ENCODE measurements at regions not wholly inside any gene's neighbourhood (a gene's known extent, or its start where the extent isn't known, plus 50 kb on each side); places are given as distances from the start of the nearest gene placed in this dataset.
A peak's percentile ranks its signal among the peaks of the same experiment; 100 is the strongest.

DNA sequence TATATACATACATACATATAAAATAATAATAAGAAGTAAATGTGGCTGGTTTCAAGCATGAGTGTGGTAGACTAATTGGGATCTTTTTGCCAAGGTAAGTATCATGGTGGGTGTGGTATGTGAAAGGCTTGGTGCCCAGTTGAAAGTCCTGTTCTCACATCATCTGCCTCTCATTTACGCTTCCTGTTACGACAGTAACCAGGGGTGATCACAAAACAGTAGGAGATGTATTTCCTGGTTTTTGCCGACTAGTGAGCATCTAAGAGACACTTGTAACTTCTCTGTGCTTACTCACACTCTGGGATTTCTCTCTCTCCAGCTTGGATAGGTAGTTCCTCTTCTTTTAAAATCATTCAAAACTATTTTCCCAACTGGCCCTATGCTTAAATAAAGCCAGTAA is 1028.3 kb upstream of the NR2F2 start:
- no peak overlapping the region for H3K4me3 Mint-ChIP-seq
- DNase-seq (ENCODE audit: low spot score), result no peak

DNA sequence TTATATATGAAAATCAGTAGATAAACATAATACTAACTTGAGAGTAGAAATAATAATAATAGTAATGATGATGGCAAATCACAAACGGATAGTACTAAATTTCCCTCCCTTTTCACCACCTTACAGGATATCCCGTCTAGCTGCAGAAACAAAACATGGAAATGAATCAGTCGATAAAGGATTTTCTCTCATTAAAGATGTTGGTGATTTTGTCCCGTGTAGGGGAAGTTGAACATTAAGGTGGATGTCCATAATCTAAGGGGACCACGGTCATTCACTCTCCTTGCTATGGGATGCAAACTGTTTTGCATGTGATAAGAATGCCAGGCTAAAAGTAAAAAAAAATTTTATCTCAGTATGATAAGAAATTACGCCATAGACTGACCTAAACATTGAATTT is 1027.7 kb upstream of the NR2F2 start:
- H3K9me3 Mint-ChIP-seq, result peaks cover 5% of the 10 kb centered on the region
- H3K27ac Mint-ChIP-seq, result no peak overlapping the region
- H3K4me1 Mint-ChIP-seq (ENCODE audit: low read depth), result peaks cover 43% of the 10 kb centered on the region
- peaks cover 44% of the 10 kb centered on the region for H3K27me3 Mint-ChIP-seq (ENCODE audit: low read depth)
- H3K36me3 Mint-ChIP-seq (ENCODE audit: low read depth), result peaks cover 3% of the 10 kb centered on the region
- DNase-seq (ENCODE audit: low spot score), result no peak
- no peak overlapping the region for H3K4me3 Mint-ChIP-seq

More for the DNA sequence above, 1028.3 kb upstream of the NR2F2 start:
- Mint-ChIP-seq H3K27me3 (ENCODE audit: low read depth) (peaks cover 50% of the 10 kb centered on the region), H3K9me3 (peaks cover 5% of the 10 kb centered on the region), H3K36me3 (ENCODE audit: low read depth) (peaks cover 3% of the 10 kb centered on the region), H3K4me1 (ENCODE audit: low read depth) (peaks cover 46% of the 10 kb centered on the region), H3K27ac (no peak overlapping the region)

DNA sequence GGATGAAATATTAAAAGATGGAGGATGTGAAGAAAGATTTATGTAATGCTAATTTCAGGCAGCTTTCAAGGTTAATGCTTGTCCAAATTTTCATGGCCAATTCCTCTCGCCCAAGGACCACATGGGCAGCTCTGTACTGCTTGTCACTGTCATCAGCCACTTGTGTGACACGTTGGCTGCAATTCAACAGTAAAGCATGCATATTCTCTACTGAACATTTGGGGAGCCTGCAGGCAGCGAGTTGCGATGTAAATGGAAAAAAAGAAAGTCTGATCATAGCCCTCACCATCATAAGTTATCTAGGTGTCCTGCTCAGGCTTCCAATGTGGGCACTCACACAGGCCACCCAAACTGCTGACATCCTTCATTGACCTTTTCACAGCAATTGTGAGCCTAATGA is 1026.8 kb upstream of the NR2F2 start:
- peak overlapping the region; percentile 29 for H3K27ac Mint-ChIP-seq
- peaks cover 35% of the 10 kb centered on the region for H3K4me1 Mint-ChIP-seq (ENCODE audit: low read depth)
- peak overlapping the region; percentile 55 for H3K4me3 Mint-ChIP-seq
- H3K9me3 Mint-ChIP-seq, result peaks cover 5% of the 10 kb centered on the region
- DNase-seq (ENCODE audit: low spot score), result no peak
- H3K27me3 Mint-ChIP-seq (ENCODE audit: low read depth), result peaks cover 46% of the 10 kb centered on the region
- peaks cover 3% of the 10 kb centered on the region for H3K36me3 Mint-ChIP-seq (ENCODE audit: low read depth)

DNA sequence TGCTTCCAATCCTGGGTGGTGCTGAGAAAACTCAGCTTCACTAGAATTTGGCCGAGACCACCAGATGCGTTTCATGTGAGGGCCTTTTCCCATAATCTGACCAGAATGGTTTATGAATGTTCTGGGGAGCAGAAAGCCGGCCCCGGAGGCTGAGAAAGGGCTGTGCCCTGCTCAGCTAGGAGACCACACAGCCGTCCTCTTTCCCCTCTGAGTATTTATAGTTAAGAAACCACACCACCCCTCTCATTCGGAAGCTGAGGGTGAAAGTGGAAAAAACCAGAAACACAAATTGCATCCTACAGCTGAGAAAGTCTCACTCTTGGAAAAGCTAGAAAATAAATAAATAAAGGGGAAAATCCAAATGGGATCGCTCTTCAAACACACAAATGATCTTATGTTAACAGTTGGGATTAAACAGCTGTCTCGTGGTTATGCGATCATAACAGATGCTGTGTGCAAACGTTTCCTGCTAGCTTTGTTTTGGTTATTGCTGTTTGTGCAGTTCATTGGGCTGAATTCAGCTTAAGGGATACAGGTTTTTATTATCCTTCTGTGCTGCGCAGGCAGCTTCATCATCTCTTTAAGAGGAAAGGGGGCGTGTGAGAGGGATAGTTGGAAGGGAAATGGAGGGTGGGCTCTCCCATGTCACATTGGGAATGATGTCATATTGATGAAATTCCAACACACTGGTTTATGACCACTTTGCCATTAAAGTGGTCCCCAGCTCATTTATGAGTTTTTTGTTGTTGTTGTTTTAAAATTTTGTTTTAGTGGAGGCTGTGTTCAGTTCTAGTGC is 1026.2 kb upstream of the NR2F2 start:
- Mint-ChIP-seq H3K4me3 (peak overlapping the region; percentile 55), H3K36me3 (ENCODE audit: low read depth) (peaks cover 3% of the 10 kb centered on the region), H3K27me3 (ENCODE audit: low read depth) (peaks cover 47% of the 10 kb centered on the region), H3K27ac (peak overlapping the region; percentile 29), H3K9me3 (peaks cover 5% of the 10 kb centered on the region), H3K4me1 (ENCODE audit: low read depth) (peaks cover 32% of the 10 kb centered on the region)
- DNase-seq (ENCODE audit: low spot score), result no peak

DNA sequence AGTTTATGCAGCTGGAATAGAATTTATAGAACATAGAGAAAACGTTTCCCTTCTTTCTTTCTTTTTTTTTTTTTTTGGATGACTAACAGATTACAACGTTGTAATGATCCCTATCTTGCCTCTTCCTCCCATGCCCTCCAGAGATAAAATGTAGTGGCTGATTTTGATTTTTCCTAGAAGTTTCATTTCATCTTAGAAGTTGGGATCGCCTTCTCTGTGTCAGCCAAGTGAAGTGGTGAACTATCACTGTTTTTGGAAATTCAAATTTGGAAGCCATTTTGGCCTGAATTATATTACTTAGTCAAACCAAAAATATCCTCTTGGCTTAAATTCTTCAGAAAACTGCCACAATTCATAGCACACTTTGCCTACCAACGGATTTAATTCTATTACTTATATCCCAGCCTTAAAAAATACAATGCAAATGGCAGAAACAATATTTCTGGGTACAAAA is 1025.5 kb upstream of the NR2F2 start:
- peaks cover 51% of the 10 kb centered on the region for H3K27me3 Mint-ChIP-seq (ENCODE audit: low read depth)
- H3K36me3 Mint-ChIP-seq (ENCODE audit: low read depth), result peaks cover 3% of the 10 kb centered on the region
- no peak for DNase-seq (ENCODE audit: low spot score)
- H3K4me3 Mint-ChIP-seq, result peak overlapping the region; percentile 19
- H3K9me3 Mint-ChIP-seq, result peaks cover 5% of the 10 kb centered on the region
- no peak overlapping the region for H3K27ac Mint-ChIP-seq
- H3K4me1 Mint-ChIP-seq (ENCODE audit: low read depth), result peaks cover 32% of the 10 kb centered on the region

DNA sequence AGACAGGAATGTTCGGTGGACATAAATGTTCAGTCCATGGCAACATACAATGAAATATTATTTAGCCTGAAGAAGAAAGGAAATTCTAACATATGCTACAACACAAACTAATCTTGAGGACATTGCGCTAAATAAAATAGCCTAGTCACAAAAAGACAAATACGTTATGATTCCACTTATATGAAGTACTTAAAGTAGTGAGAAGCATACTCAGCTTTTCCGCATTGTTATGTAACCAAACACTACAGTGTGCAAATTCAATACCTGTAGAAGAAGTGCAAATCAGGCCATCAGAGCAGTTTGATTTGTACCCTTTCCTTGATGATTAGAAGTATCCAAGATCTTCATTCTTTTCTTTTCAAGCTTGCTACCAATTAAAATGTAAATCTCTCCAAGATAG is 1023.4 kb upstream of the NR2F2 start:
- H3K27me3 Mint-ChIP-seq (ENCODE audit: low read depth), result peaks cover 59% of the 10 kb centered on the region
- no peak overlapping the region for H3K27ac Mint-ChIP-seq
- no peaks in the 10 kb centered on the region for H3K36me3 Mint-ChIP-seq (ENCODE audit: low read depth)
- H3K4me1 Mint-ChIP-seq (ENCODE audit: low read depth), result peaks cover 22% of the 10 kb centered on the region
- no peak for DNase-seq (ENCODE audit: low spot score)
- H3K4me3 Mint-ChIP-seq, result no peak overlapping the region
- H3K9me3 Mint-ChIP-seq, result no peaks in the 10 kb centered on the region

DNA sequence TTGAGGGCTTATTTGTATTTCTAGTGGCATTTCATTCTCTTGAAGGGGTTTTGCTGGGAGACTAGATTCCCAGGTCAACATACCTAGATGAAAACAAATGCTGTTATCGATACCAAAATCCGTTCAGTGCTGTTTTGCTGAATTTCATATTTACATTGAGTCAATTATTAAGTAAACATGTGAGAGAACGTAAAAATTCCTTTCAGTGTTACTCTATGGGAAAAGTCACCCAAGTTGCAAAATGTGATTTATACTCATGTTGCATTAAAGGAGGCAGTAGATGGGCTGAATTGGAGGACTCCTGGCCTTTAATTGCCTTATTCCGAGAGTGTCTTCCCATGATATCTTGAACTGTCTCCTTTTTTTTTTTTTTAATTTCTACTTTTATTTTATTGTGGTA is 1011.3 kb upstream of the NR2F2 start:
- Mint-ChIP-seq H3K36me3 (ENCODE audit: low read depth) (no peaks in the 10 kb centered on the region), H3K27ac (no peak overlapping the region), H3K4me3 (no peak overlapping the region)

DNA sequence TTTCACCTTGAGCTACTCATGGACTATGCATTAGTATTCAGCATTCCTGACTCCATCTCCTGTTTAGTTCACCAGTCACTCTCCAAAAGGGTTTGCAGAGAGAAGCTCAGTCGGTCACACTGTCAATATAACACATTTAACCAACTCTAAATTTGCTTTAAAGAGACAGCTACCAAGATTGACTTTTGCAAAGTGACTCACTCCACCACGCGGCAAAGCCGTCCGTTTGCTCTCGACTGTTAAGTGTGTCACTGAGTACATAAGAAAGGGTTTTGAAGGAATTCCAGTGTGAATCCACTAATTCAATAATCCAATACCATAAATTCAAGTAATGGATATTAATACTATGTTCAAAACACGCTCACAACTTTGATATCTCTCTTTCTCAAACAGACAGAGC is 1006.7 kb upstream of the NR2F2 start:
- DNase-seq (ENCODE audit: low spot score), result no peak
- no peak overlapping the region for H3K4me3 Mint-ChIP-seq
- H3K27ac Mint-ChIP-seq, result no peak overlapping the region
- H3K9me3 Mint-ChIP-seq, result no peaks in the 10 kb centered on the region
- peaks cover 44% of the 10 kb centered on the region for H3K27me3 Mint-ChIP-seq (ENCODE audit: low read depth)
- H3K36me3 Mint-ChIP-seq (ENCODE audit: low read depth), result no peaks in the 10 kb centered on the region
- peaks cover 2% of the 10 kb centered on the region for H3K4me1 Mint-ChIP-seq (ENCODE audit: low read depth)

More for the DNA sequence above, 1011.3 kb upstream of the NR2F2 start:
- peaks cover 25% of the 10 kb centered on the region for H3K27me3 Mint-ChIP-seq (ENCODE audit: low read depth)
- no peaks in the 10 kb centered on the region for H3K4me1 Mint-ChIP-seq (ENCODE audit: low read depth)
- DNase-seq (ENCODE audit: low spot score), result no peak
- no peaks in the 10 kb centered on the region for H3K9me3 Mint-ChIP-seq

DNA sequence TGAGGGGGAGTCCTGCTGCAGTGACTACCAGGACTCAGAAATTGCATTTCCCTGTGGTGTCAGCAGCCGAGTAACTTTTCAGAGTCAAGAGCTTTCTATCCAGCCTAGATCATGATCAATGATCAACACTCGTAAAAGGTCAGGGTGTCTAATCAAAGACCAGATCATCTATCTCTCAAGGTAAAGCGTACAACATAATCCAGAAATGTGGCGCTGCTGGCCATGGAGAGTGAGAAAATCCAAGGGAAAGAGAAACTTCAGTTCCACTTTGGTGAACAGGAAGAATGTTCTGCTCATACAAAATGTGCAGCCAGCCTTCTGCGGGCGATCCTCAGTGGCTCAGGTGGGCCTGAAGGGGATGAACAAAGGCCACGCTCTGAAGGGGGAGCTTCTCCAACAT is 1005.8 kb upstream of the NR2F2 start:
- peaks cover 48% of the 10 kb centered on the region for H3K27me3 Mint-ChIP-seq (ENCODE audit: low read depth)

DNA sequence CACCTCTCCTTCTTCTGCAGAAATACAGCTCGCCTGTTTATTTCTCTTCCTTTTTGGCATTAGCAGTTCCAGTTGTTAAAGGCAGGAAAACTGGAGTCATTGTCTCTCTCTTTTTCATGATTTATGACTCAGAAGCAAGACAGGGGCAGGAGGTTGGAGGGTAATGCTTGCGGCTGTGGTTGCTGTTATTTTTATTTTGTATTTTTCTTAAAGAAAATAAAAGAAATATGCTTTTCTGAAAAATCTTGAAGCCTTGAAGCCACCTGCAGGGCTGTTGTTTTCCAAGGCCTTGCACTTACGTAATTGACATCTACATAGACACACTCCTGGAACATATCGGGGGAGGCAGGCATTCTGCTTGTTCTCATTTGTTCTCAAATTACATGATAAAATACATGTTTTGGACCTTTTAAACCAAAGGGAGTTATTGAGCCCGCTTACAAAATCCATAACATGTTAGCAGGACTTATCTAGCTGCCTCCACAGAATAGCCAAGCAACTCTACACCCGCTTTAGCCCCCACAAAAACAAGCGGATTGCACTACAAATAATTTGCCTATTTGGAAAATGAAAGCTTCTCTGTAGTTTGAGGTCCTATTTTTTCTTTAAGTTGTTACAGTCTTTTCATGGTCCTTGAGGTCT is 1004.6 kb upstream of the NR2F2 start:
- H3K4me3 Mint-ChIP-seq, result peak overlapping the region; percentile 16
- DNase-seq (ENCODE audit: low spot score), result no peak

More for the DNA sequence above, 1005.8 kb upstream of the NR2F2 start:
- no peak overlapping the region for H3K4me3 Mint-ChIP-seq
- no peak for DNase-seq (ENCODE audit: low spot score)
- peaks cover 2% of the 10 kb centered on the region for H3K4me1 Mint-ChIP-seq (ENCODE audit: low read depth)
- H3K27ac Mint-ChIP-seq, result no peak overlapping the region
- H3K9me3 Mint-ChIP-seq, result no peaks in the 10 kb centered on the region
- no peaks in the 10 kb centered on the region for H3K36me3 Mint-ChIP-seq (ENCODE audit: low read depth)

DNA sequence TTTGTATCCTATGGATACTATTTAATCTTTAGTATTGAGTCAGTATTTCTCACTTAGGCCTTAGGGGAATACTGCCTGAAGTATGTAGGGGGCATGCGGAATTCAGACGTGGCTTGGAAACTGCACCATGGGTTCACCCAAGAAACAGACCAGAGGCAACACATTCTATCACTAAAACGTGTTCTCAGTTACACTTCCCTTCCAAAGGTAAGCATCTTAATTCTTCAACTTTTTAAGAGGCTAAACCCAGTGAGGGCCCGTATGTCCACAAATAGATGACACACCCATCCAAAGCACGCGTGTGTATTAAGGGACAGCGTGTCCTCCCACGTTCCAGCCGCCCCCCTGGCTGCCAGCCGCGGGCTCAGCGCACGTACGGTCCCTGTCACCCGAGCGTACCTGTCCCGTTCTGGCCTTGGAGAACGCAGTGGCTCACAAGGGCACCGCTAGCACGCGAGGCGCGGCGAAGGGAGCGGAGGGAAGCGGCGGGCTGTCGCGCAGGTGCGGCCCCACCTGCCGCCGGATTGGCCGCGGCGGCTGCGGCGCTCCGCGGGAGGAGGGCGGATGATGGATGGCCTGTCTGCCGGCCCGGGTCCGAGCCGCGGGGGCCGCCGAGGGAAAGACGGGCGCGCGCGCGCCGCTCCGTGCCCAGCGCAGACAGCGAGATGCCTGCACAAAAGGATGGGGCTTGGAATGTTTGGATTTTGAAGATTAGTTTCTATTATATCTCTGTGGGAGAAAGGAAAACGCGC is 1003.9 kb upstream of the NR2F2 start:
- peak overlapping the region; percentile 16 for H3K4me3 Mint-ChIP-seq
- H3K27ac Mint-ChIP-seq, result no peak overlapping the region
- peaks cover 48% of the 10 kb centered on the region for H3K27me3 Mint-ChIP-seq (ENCODE audit: low read depth)
- peaks cover 2% of the 10 kb centered on the region for H3K4me1 Mint-ChIP-seq (ENCODE audit: low read depth)
- H3K36me3 Mint-ChIP-seq (ENCODE audit: low read depth), result no peaks in the 10 kb centered on the region
- no peak for DNase-seq (ENCODE audit: low spot score)
- H3K9me3 Mint-ChIP-seq, result no peaks in the 10 kb centered on the region

More for the DNA sequence above, 1004.6 kb upstream of the NR2F2 start:
- no peak overlapping the region for H3K27ac Mint-ChIP-seq
- H3K4me1 Mint-ChIP-seq (ENCODE audit: low read depth), result peaks cover 2% of the 10 kb centered on the region
- H3K36me3 Mint-ChIP-seq (ENCODE audit: low read depth), result no peaks in the 10 kb centered on the region
- H3K27me3 Mint-ChIP-seq (ENCODE audit: low read depth), result peaks cover 50% of the 10 kb centered on the region
- no peaks in the 10 kb centered on the region for H3K9me3 Mint-ChIP-seq

DNA sequence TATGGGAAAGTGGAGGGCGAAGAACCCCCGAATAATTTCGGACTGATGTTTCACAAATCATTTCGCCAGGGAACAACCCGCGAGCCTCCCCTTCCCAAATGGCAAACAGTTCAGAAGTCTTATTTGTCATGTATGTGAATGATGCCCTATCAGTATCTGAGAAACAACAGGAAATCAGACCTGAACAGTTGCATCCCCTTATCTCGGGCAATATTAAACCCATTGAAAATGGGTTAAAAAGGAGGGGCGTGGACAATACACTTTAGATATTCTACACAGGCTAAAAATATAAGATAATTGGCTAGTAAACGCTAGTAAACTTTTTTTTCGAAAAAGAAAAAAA is 1003.3 kb upstream of the NR2F2 start:
- H3K4me3 Mint-ChIP-seq, result no peak overlapping the region
- DNase-seq (ENCODE audit: low spot score), result no peak
- no peaks in the 10 kb centered on the region for H3K36me3 Mint-ChIP-seq (ENCODE audit: low read depth)
- H3K27me3 Mint-ChIP-seq (ENCODE audit: low read depth), result peaks cover 49% of the 10 kb centered on the region
- H3K9me3 Mint-ChIP-seq, result no peaks in the 10 kb centered on the region
- no peak overlapping the region for H3K27ac Mint-ChIP-seq
- H3K4me1 Mint-ChIP-seq (ENCODE audit: low read depth), result peaks cover 2% of the 10 kb centered on the region

DNA sequence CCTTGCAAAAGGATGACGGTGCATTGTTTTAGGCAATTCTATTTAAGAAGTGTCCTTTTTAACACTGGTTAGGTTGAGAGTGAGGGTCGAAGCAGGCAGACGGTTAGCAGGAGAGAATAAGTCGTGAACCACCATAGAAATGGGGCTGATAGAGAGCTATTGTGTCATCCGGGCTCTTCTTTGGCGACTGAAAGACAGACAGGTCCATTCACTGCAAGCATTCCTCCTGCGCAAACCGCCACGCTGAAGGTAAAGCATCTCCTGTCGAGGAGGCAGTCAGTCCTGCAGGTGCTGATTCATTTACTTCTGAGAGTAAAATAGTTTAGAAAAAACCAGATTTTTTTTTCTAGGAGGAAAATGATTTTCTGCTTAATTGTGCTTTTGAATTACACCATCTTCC is 1002.8 kb upstream of the NR2F2 start:
- Mint-ChIP-seq H3K27ac (no peak overlapping the region), H3K36me3 (ENCODE audit: low read depth) (no peaks in the 10 kb centered on the region), H3K4me3 (no peak overlapping the region), H3K9me3 (no peaks in the 10 kb centered on the region), H3K27me3 (ENCODE audit: low read depth) (peaks cover 51% of the 10 kb centered on the region), H3K4me1 (ENCODE audit: low read depth) (peaks cover 2% of the 10 kb centered on the region)
- DNase-seq (ENCODE audit: low spot score), result no peak

DNA sequence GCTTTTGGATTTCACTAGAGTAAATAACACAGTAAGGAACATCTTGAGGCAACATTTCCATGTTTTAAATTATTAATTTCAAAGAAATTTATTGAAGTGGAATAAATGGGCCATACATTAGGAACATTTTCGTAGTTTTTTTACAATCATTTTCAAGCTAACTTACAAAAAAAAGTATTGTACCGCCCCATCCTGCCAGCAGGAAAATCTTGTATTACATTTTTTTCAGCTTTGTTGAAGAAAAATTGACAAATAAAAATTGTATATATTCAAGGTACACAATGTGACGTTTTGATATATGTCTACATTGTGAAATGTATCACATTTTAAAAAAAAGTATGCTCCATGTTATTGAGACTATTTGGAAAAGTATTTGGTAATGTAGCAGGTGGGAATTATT is 1001.9 kb upstream of the NR2F2 start:
- Mint-ChIP-seq H3K27ac (no peak overlapping the region), H3K36me3 (ENCODE audit: low read depth) (no peaks in the 10 kb centered on the region), H3K4me1 (ENCODE audit: low read depth) (peaks cover 2% of the 10 kb centered on the region), H3K9me3 (no peaks in the 10 kb centered on the region), H3K27me3 (ENCODE audit: low read depth) (peaks cover 51% of the 10 kb centered on the region), H3K4me3 (no peak overlapping the region)
- no peak for DNase-seq (ENCODE audit: low spot score)
